Upper lobe of right lung (tissue), 1 donor: ENCODE measurements at regions not wholly inside any gene's neighbourhood (a gene's known extent, or its start where the extent isn't known, plus 50 kb on each side); places are given as distances from the start of the nearest gene placed in this dataset.
A peak's percentile ranks its signal among the peaks of the same experiment; 100 is the strongest.

Source experiments
- ATAC-seq: fragments of 200-7000 bp; cut with Tn5 transposase; one replicate; pipeline ENCODE4 v1.9.1; 2020; ENCODE audit warnings: mild to moderate bottlenecking, moderate library complexity
- DNase-seq: peaks from one replicate; pipeline ENCODE4 v3.0.0-alpha.2; 2020
- H3K27ac ChIP-seq: fragments of 200-600 bp; one replicate; pipeline ENCODE4 v1.8.0; 2022
- H3K27me3 ChIP-seq: fragments of 200-600 bp; one replicate; pipeline ENCODE4 v1.8.0; 2022; ENCODE audit warnings: mild to moderate bottlenecking
- H3K36me3 ChIP-seq: fragments of 200-600 bp; one replicate; pipeline ENCODE4 v1.8.0; 2022
- H3K4me1 ChIP-seq: fragments of 200-600 bp; one replicate; pipeline ENCODE4 v1.8.0; 2022
- H3K4me3 ChIP-seq: fragments of 200-600 bp; one replicate; pipeline ENCODE4 v1.8.0; 2022; ENCODE audit warnings: mild to moderate bottlenecking
- H3K9me3 ChIP-seq: fragments of 200-600 bp; one replicate; pipeline ENCODE4 v1.8.0; 2022
- intact Hi-C: fragments of 100-400 bp; cut with DNase I; formaldehyde crosslinking; loops from one replicate; pipeline ENCODE4 v1.11.0; 2022
- TF ChIP-seq, protein P1 (sequence below): fragments of 200-600 bp; IDR thresholded peaks from one replicate; pipeline ENCODE4 v1.8.0; 2022; ENCODE audit warnings: antibody characterized with exemption
- donor health status: DM: no; HTN: yes; CAD: no; lungs with severe emphysema.

DNA sequence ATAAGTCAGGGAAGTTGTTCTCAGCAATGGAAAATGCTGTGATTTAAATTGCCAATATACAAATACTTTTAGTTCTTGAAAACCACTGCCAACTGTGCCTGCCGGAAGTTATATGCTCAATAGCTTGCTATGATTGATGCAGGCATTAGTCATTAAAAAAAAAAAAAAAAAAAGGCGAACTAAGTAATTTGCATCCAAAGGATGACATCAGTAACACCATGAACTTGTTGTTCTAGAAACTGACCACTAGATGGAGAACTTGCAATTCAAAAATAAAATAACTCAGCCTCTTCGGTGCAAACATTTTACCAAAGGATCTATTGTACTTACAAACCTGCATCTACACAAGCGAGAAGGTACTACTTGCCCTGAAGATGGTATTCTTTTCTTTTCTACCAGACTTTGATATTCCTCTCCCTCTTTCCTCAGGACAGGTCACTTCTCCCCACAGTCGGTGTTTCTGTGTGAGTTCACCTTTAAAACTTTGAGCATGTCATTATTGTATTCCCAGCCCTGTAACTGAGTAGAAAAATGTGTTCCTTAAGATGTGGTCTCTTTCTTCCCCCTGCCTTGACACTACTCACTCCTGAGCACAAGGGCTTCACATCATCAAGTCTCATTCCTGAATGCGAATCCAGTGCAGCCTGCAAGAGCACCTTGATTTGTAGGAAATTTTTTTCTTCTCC lies 115.0 kb upstream of the VEPH1 start:
- H3K27ac ChIP-seq, result no peak overlapping the region
- H3K4me1 ChIP-seq, result no peaks in the 10 kb centered on the region
- DNase-seq (no peak), ATAC-seq (peak; percentile 63)
- no peak overlapping the region for H3K4me3 ChIP-seq
- no peaks in the 10 kb centered on the region for H3K27me3 ChIP-seq
- H3K36me3 ChIP-seq, result no peaks in the 10 kb centered on the region
- H3K9me3 ChIP-seq, result no peaks in the 10 kb centered on the region
- TF ChIP-seq, protein P1, sequence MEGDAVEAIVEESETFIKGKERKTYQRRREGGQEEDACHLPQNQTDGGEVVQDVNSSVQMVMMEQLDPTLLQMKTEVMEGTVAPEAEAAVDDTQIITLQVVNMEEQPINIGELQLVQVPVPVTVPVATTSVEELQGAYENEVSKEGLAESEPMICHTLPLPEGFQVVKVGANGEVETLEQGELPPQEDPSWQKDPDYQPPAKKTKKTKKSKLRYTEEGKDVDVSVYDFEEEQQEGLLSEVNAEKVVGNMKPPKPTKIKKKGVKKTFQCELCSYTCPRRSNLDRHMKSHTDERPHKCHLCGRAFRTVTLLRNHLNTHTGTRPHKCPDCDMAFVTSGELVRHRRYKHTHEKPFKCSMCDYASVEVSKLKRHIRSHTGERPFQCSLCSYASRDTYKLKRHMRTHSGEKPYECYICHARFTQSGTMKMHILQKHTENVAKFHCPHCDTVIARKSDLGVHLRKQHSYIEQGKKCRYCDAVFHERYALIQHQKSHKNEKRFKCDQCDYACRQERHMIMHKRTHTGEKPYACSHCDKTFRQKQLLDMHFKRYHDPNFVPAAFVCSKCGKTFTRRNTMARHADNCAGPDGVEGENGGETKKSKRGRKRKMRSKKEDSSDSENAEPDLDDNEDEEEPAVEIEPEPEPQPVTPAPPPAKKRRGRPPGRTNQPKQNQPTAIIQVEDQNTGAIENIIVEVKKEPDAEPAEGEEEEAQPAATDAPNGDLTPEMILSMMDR, result peak; percentile 67
- intact Hi-C loops, result loop anchor here (10.0 kb wide), 1 partner anchor 817 kb away; no protein-coding TSS in a partner anchor

DNA sequence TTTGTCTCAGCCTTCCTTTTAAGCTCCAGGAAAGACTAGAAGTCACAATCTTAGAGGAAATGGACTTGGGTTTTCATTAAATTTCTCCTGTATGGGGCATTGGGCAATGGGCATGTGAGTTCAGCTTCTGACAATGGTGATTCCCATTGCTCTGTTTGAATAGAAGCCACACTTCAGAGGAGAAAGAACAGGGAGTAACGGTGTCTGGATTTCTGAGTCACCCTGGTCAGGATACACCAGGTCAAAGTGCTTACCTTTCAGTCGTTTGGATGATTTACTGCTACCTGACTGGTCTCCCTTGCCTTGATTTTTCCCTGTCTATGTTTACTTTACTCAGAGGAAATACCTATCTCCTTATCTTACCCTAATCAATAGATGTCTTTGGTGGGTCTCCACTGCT lies 111.7 kb upstream of the VEPH1 start:
- intact Hi-C loops, result loop anchor here (10.0 kb wide), 1 partner anchor 820 kb away; no protein-coding TSS in a partner anchor
- H3K9me3 ChIP-seq, result no peaks in the 10 kb centered on the region
- no peak for ATAC-seq

DNA sequence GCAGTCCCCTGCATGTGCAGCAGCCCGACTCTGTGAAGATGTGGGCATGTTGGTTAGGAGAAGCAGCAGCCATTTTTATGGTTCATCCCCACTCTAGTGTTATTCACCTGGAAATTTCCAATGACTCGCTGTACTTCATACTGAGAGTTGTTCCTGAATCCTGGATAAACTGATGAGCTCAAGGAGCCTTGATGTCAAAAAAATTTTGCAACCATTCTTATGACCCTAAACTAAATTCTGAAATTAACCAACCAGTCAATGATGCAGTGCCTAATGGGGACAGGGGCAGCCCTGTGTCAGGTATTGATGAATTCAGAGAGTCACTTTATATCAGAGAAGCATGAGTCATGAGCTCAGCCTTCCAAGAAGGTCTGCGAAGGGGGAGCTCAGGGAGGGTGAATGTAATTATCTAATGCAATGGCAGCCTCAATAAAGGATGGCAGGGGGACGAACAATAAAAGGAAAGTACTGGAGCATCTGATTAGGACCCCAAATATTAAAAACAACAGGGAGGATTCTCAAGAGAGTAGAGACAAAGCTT lies 108.4 kb upstream of the VEPH1 start:
- TF ChIP-seq, protein P1, result no peak
- intact Hi-C loops, result loop anchor here (10.0 kb wide), 1 partner anchor 823 kb away; no protein-coding TSS in a partner anchor
- Histone ChIP-seq H3K9me3 (no peaks in the 10 kb centered on the region), H3K36me3 (no peaks in the 10 kb centered on the region), H3K4me1 (no peaks in the 10 kb centered on the region), H3K27ac (no peak overlapping the region), H3K27me3 (no peaks in the 10 kb centered on the region), H3K4me3 (no peak overlapping the region)
- no peak for DNase-seq
- ATAC-seq, result no peak

More for the DNA sequence above, 111.7 kb upstream of the VEPH1 start:
- H3K4me3 ChIP-seq, result no peak overlapping the region
- TF ChIP-seq, protein P1, result no peak
- H3K27ac ChIP-seq, result no peak overlapping the region
- no peaks in the 10 kb centered on the region for H3K4me1 ChIP-seq
- no peaks in the 10 kb centered on the region for H3K27me3 ChIP-seq
- DNase-seq, result no peak
- no peaks in the 10 kb centered on the region for H3K36me3 ChIP-seq

DNA sequence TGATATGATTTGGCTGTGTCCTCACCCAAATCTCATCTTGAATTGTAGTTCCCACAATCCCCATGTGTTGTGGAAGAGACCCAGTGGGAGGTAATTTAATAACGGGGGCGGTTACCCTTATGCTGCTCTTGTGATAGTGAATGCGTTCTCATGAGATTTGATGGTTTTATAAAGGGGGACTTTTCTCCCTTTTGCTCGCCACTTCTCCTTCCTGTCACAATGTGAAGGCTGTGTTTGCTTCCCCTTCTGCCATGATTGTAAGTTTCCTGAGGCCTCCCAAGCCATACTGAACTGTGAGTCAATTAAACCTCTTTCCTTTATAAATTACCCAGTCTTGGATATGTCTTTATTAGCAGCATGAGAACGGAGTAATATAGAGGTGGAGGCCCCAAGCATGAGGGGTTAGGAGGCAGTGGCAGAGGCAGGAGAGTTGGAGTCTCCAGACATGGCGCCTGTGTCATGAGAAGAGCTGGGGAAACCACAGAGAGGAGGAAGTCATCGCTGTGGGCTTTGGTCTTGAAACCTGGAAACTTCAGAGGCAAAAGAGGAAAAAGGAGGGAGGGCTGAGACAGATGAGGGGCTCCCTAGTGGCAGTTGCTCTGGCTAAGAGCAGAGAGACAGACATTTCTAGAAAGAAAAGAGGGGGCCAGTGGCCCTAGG lies 107.8 kb upstream of the VEPH1 start:
- H3K27ac ChIP-seq, result no peak overlapping the region
- H3K9me3 ChIP-seq, result no peaks in the 10 kb centered on the region
- no peaks in the 10 kb centered on the region for H3K4me1 ChIP-seq
- no peak overlapping the region for H3K4me3 ChIP-seq
- DNase-seq (no peak), ATAC-seq (no peak)
- no peaks in the 10 kb centered on the region for H3K27me3 ChIP-seq
- TF ChIP-seq, protein P1, result no peak
- intact Hi-C loops, result loop anchor here (10.0 kb wide), 1 partner anchor 824 kb away; no protein-coding TSS in a partner anchor
- no peaks in the 10 kb centered on the region for H3K36me3 ChIP-seq

DNA sequence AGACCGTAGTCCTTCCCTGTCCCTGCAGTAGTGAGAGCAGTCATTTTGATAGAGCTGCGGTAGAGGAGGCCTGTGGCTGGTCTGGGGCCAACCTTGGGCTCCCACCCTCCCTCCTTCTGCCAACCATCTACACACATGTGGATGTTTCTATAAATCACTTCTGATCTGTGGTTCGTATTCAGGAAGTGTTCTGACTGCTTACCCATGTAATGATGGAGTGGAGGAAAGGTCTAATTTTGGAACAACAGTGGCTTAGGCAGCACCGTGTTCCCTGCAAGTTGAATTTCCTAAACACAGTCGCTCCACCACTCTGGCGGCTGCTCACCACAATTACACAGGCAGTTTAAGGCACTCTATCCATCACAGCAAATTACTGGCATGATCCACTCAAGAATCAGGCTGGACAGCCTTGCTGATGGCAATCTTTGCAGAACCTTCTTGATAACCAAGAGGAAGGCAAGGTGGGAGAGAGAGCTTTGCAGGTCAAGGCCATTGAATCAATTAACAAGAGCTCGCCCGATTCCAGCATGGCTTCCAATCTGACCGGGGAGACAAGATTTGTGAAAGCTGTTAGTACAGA lies 104.7 kb upstream of the VEPH1 start:
- intact Hi-C loops, result no loop called here
- Histone ChIP-seq H3K27me3 (no peaks in the 10 kb centered on the region), H3K4me1 (no peaks in the 10 kb centered on the region), H3K36me3 (no peaks in the 10 kb centered on the region), H3K27ac (no peak overlapping the region), H3K9me3 (no peaks in the 10 kb centered on the region), H3K4me3 (no peak overlapping the region)
- no peak for DNase-seq
- no peak for ATAC-seq
- TF ChIP-seq, protein P1, result no peak
